Memory B cell (primary cell): ENCODE measurements at regions not wholly inside any gene's neighbourhood (a gene's known extent, or its start where the extent isn't known, plus 50 kb on each side); places are given as distances from the start of the nearest gene placed in this dataset.

Experiments used
- ATAC-seq: fragments of 150-1000 bp; cut with Tn5 transposase; 2 replicates; pipeline ENCODE4 v1.10.0; 2021; ENCODE audit warnings: low read depth, mild to moderate bottlenecking, moderate library complexity
- DNase-seq, 2 donors: peaks; one replicate each; pipeline ENCODE4 v3.0.0; 2022; ENCODE audit warnings: low spot score in 2 of 2
- H3K27ac Mint-ChIP-seq: one replicate; pipeline ENCODE4 v1.8.0; 2022; ENCODE audit warnings: mild to moderate bottlenecking, moderate library complexity, mixed read lengths
- H3K27me3 Mint-ChIP-seq: one replicate; pipeline ENCODE4 v1.8.0; 2022; ENCODE audit warnings: mixed read lengths
- H3K36me3 Mint-ChIP-seq: one replicate; pipeline ENCODE4 v1.8.0; 2022; ENCODE audit warnings: mild to moderate bottlenecking, mixed read lengths
- H3K4me1 Mint-ChIP-seq: one replicate; pipeline ENCODE4 v1.8.0; 2022; ENCODE audit warnings: mixed read lengths
- H3K4me3 Mint-ChIP-seq: one replicate; pipeline ENCODE4 v1.8.0; 2022; ENCODE audit warnings: mild to moderate bottlenecking, moderate library complexity, mixed read lengths
- H3K9me3 Mint-ChIP-seq: one replicate; pipeline ENCODE4 v1.8.0; 2022; ENCODE audit warnings: mixed read lengths

DNA sequence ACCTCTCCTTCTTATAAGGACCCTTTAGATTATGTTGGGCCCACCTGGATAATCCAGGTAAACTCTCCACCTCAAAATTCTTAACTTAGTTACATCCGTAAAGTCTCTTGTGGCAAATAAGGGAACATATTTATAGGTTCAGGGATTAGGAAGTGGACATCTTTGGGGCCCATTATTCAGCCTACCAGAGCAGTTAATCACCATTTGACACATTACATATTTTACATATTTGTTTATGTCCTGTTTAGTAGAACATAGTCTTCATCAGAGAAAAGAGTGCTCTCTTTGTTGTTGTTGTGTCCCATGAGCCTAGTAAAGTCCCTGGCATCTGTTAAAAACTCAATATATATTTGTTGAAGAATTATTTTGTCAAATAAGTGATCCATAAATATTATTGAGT is 134.0 kb upstream of the SPATS2L start:
- H3K27ac Mint-ChIP-seq: no peak overlapping the region
- H3K4me3 Mint-ChIP-seq: no peak overlapping the region
- no peak for DNase-seq
- no peaks in the 10 kb centered on the region for H3K4me1 Mint-ChIP-seq
- peaks cover 1% of the 10 kb centered on the region for H3K27me3 Mint-ChIP-seq
- H3K9me3 Mint-ChIP-seq: peaks cover 2% of the 10 kb centered on the region
- ATAC-seq: no peak
- H3K36me3 Mint-ChIP-seq: no peaks in the 10 kb centered on the region

DNA sequence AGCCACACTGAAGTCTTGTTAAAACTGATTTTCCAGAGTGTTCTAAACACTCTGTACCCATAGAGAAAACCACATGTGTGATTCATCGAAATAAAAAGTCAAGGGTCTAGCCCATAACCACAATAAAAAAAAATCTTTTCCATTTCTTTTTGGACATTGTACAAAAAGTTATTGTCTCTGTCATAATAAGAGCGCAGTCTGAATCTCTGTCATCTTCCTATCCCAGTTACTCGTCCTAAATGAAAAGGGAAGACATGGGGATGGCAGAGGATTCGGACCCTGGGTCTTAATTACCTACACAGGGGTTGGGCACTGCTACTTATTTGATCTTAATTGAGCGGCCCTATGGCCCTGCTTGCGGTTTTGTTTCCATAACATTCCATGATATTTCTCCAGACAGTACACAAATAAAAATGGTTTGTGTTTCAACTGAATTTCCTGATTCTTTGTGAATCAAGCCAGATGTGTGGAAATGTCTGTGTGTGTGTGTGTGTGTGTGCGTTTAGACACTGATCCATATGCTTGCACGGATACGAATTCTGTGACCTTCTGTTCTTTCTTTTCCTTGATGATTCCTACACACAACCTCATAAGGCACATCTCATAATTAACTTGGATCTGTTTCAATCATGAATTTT is 133.4 kb upstream of the SPATS2L start:
- no peak for ATAC-seq
- H3K27ac Mint-ChIP-seq: no peak overlapping the region

DNA sequence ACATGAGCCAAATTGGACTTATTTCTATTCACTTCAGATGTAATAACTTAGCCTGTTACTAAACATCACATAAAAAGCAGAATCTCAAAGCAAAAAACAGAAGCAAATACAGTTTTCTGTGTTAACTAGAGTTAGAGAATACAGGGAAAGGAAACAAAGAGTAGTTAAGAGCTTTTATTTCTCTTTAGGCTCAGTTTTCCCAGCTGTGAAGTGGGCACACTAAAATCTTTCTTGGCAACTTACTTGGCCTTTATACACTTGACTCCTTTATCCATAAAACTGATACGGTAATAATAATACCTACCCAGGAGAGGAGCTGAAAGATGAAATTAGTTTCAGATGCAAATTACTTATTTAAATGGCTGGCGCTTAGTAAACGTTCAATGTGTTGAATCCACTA is 132.8 kb upstream of the SPATS2L start:
- Mint-ChIP-seq H3K27me3 (peaks cover 1% of the 10 kb centered on the region), H3K9me3 (peaks cover 2% of the 10 kb centered on the region), H3K36me3 (no peaks in the 10 kb centered on the region), H3K27ac (no peak overlapping the region), H3K4me3 (no peak overlapping the region), H3K4me1 (no peaks in the 10 kb centered on the region)
- no peak for ATAC-seq
- DNase-seq: no peak

More for the DNA sequence above, 133.4 kb upstream of the SPATS2L start:
- Mint-ChIP-seq H3K9me3 (peaks cover 2% of the 10 kb centered on the region), H3K36me3 (no peaks in the 10 kb centered on the region), H3K4me1 (no peaks in the 10 kb centered on the region), H3K4me3 (no peak overlapping the region), H3K27me3 (peaks cover 1% of the 10 kb centered on the region)
- DNase-seq: no peak

DNA sequence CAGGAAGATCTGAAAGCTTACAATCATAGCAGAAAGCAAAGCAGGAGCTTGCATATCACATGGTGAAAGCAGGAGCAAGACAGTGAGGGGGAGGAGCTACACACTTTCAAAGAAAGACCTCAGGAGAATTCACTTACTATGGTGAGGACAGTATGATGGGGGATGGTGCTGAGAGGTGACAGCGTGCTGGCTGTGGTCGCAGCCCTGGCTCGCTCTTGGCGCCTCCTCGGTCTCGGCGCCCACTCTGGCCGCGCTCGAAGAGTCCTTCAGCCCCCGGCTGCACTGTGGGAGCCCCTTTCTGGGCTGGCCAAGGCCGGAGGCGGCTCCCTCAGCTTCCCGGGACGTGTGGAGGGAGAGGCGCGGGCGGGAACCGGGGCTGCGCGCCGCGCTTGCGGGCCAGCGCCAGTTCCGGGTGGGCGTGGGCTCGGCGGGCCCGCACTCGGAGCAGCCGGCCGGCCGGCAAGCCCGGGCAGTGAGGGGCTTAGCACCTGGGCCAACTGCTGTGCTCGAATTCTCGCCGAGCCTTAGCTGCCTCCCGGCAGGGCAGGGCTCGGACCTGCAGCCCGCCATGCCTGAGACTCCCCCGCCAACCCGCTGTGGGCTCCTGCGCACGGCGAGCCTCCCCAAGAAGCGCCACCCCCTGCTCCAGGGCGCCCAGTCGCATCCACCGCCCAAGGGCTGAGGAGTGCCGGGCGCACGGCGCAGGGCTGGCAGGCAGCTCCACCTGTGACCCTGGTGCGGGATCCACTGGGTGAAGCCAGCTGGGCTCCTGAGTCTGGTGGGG is 131.9 kb upstream of the SPATS2L start:
- H3K4me3 Mint-ChIP-seq: no peak overlapping the region
- ATAC-seq: no peak
- H3K9me3 Mint-ChIP-seq: peaks cover 2% of the 10 kb centered on the region
- no peaks in the 10 kb centered on the region for H3K4me1 Mint-ChIP-seq
- H3K36me3 Mint-ChIP-seq: no peaks in the 10 kb centered on the region
- H3K27me3 Mint-ChIP-seq: peaks cover 1% of the 10 kb centered on the region
- no peak for DNase-seq
- no peak overlapping the region for H3K27ac Mint-ChIP-seq

DNA sequence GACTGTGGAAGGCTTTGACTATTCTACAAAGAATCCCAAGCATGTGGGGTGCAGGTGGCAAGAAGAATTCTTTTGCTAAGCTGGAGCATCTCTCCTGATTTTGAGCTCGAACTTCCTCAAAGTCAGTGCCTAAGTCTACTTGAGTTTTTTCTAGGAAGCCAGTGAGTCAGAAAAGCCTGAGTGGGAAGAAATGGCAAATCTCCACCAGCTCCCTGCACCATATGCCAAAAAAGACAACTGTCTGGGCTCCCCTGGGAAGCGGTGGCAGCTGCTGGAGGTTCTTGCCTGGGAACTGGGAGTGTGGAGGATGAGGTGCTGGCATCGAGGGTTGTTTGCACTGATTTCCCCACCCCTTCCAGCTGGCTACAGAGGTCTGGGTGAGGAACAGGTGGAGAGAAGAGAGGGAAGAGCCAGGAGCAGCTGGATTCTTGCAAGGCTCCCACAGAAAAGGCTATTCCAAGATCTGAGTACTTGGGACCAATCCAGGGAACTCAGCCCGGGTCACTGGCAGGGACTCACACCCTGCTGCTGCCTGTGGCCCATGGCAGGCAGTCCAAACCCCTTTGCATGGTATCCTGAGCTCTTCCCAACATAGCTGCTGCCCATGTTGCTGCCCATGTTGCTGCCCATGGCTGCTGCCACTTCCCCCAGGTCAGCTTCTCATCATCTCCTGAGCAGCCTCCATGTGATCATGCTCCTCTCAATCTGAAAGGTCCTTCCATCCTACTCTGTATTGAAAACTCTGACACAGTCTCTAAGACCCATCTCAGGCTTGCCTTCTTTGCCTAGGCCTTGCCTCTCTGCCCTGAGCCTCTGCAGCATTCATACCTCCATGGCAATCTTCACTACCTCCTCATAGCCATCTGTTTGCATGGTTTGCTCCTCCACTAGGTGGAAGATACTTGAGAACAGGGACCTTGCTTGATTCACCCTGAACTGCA is 128.3 kb upstream of the SPATS2L start:
- H3K27me3 Mint-ChIP-seq: peaks cover 2% of the 10 kb centered on the region
- no peak overlapping the region for H3K4me3 Mint-ChIP-seq
- no peak for DNase-seq
- no peaks in the 10 kb centered on the region for H3K36me3 Mint-ChIP-seq
- no peak for ATAC-seq
- no peak overlapping the region for H3K27ac Mint-ChIP-seq
- H3K9me3 Mint-ChIP-seq: no peaks in the 10 kb centered on the region
- H3K4me1 Mint-ChIP-seq: no peaks in the 10 kb centered on the region

DNA sequence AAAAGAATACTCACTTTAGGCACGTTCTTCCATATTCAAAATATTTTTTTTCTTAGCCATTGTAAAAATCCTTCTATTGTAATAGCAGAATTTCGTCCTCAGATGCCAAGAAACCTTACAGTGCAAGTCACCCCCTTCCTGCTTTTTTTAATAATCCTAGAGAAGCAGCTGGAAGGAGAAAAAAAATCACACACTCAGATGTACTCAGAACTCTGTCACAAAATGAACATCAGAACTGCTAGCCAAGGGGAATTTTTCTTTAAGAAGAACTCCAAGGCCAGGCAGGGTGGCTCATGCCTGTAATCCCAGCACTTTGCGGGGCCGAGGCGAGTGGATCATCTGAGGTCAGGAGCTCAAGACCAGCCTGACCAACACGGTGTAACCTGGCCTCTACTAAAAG is 127.3 kb upstream of the SPATS2L start:
- DNase-seq: no peak
- Mint-ChIP-seq H3K9me3 (no peaks in the 10 kb centered on the region), H3K36me3 (no peaks in the 10 kb centered on the region), H3K27me3 (peaks cover 2% of the 10 kb centered on the region), H3K27ac (no peak overlapping the region), H3K4me1 (no peaks in the 10 kb centered on the region), H3K4me3 (no peak overlapping the region)
- ATAC-seq: no peak

DNA sequence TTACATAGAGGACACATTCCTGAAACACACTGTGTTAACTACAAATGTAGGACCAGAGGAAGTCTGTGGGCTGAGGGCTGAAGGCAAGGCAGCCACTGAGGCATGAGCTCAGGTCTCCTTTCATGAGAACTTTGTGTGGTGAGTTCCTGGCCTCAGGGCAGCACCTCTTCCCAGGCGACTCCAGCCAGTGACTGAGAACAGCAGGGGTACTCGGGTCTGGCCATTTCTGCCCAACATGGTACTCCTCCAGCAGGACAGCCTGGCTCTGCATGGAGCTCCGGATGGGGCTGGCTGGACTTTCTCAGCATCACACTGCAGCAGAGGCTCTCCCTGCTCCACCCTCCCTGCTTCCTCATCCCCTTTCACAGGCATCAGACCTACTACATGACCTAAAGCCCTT is 125.5 kb upstream of the SPATS2L start:
- Mint-ChIP-seq H3K9me3 (no peaks in the 10 kb centered on the region), H3K36me3 (no peaks in the 10 kb centered on the region), H3K4me1 (no peaks in the 10 kb centered on the region), H3K27ac (no peak overlapping the region), H3K4me3 (no peak overlapping the region), H3K27me3 (peaks cover 2% of the 10 kb centered on the region)
- DNase-seq: no peak
- ATAC-seq: no peak

DNA sequence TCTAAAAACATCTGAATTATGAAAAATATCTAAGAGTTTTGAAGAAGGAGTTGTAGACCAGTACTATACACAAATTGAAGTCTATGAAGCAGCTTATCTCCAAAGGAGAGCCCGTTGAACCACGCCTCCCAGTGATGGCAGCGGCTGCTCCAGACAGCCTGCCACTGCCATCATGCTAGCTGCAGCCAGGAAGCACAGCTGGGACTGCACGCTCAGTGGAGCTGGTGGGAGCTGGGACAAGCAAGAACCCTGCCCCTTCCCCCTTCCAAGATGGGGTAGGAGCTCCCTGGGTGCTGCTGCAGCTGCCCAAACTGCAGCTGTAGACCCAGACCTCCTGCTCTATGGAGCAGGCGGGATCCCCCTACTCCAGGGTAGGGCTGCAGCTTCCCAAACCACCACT is 124.7 kb upstream of the SPATS2L start:
- Mint-ChIP-seq H3K36me3 (no peaks in the 10 kb centered on the region), H3K4me1 (no peaks in the 10 kb centered on the region), H3K4me3 (no peak overlapping the region), H3K9me3 (no peaks in the 10 kb centered on the region), H3K27ac (no peak overlapping the region), H3K27me3 (peaks cover 2% of the 10 kb centered on the region)
- DNase-seq: no peak
- ATAC-seq: no peak

DNA sequence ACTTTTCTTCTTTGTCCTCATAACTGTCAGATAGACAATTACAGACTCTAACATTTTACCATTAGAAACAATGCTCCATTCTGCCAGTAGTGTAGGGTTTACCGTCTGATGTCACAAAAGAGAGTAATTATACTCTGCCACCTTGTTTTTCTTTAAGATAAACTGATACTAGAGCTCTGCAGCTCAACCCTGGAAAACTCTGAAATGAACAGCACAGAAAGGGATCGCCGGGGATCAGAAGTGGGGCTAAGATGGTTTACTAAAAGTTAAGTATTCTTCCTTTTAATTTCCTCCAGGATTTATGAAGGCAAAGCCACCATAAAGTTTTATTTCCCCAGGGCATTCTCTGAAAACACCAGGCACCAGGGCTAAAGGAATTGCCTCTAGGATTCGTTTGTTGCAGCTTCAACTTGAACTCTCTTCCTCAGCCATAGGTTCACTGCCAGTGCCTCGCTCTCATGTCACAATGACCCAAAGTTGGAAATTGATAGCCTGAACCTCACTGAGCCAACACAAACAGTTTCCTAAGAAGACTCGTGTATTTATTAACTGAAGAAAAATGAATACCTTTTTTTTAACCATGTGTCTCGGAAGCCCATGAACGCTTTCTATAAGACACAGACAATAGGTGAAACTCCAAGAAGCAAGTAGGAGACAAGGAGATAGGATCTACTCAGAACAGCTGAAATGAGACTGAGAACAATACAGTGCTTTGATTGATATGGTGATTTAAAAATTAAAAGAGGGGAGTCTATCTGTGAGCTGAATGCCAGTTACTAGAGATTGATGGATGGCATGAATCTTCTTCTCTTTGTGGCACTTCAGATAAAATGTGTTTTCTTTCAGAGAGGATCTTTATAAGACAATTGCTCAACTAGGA is 121.5 kb upstream of the SPATS2L start:
- DNase-seq: no peak
- Mint-ChIP-seq H3K36me3 (no peaks in the 10 kb centered on the region), H3K27ac (no peak overlapping the region), H3K9me3 (no peaks in the 10 kb centered on the region), H3K27me3 (peaks cover 2% of the 10 kb centered on the region), H3K4me3 (no peak overlapping the region), H3K4me1 (no peaks in the 10 kb centered on the region)
- ATAC-seq: no peak

DNA sequence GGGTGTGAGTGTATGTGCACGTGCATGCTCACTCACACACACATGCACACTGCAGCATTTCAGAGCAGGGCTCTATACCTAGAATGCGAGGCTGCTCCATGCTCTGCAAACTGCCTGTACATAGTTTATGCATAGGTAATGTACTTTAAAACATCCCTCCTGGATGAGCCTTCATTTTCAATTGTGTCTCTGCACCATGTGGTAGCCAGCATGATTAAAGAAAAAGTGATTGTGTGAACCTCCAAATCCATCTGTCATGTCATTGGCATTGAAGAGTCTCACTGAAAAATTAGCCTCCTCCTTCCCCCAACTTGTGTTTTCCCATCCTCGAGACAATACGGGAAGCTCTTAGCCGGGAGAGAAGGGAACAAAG is 120.9 kb upstream of the SPATS2L start:
- no peak overlapping the region for H3K27ac Mint-ChIP-seq
- H3K4me3 Mint-ChIP-seq: no peak overlapping the region
- ATAC-seq (no peak), DNase-seq (no peak)
- H3K4me1 Mint-ChIP-seq: no peaks in the 10 kb centered on the region
- H3K27me3 Mint-ChIP-seq: peaks cover 2% of the 10 kb centered on the region
- H3K9me3 Mint-ChIP-seq: no peaks in the 10 kb centered on the region
- H3K36me3 Mint-ChIP-seq: no peaks in the 10 kb centered on the region

DNA sequence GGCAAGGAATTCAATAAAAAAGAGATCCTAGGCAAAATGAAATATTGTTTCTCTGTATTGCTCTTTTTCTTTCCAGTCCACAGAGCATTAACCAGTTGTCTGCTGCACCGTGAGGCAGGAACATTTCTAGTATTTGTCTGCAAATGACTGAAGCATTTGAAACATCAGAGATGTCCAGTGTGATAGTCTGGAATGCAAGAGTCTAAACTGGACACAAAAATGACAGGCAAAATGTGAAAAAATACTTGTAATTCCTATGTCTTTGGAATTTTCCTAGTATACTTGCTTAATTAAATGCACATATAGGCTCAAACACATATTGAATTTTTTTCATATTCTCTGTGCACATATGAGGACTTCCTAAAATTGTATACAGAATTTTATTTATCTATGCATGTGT is 120.5 kb upstream of the SPATS2L start:
- Mint-ChIP-seq H3K9me3 (no peaks in the 10 kb centered on the region), H3K27ac (no peak overlapping the region), H3K4me3 (no peak overlapping the region), H3K36me3 (no peaks in the 10 kb centered on the region), H3K27me3 (peaks cover 2% of the 10 kb centered on the region), H3K4me1 (no peaks in the 10 kb centered on the region)
- no peak for DNase-seq
- no peak for ATAC-seq

DNA sequence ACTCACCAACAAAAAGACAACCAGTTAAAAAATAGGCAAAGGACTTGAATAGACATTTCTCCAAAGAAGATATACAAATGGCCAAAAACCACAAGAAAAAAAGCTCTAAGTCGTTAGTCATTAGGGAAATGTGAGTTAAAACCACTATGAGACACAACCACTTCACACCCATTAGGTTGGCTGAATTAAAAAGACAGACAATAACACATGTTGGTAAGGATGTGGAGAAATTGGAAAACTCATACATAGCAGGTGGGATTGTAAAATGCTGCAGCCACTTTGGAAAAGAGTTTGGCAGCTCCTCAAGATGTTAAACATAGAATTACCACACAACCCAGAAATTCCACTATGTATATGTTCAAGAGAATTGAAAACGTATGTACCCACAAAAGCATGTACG is 117.6 kb upstream of the SPATS2L start:
- H3K27me3 Mint-ChIP-seq: peaks cover 4% of the 10 kb centered on the region
- H3K4me1 Mint-ChIP-seq: no peaks in the 10 kb centered on the region
- H3K4me3 Mint-ChIP-seq: no peak overlapping the region
- H3K36me3 Mint-ChIP-seq: no peaks in the 10 kb centered on the region
- H3K9me3 Mint-ChIP-seq: peaks cover 2% of the 10 kb centered on the region
- ATAC-seq (no peak), DNase-seq (no peak)
- no peak overlapping the region for H3K27ac Mint-ChIP-seq

DNA sequence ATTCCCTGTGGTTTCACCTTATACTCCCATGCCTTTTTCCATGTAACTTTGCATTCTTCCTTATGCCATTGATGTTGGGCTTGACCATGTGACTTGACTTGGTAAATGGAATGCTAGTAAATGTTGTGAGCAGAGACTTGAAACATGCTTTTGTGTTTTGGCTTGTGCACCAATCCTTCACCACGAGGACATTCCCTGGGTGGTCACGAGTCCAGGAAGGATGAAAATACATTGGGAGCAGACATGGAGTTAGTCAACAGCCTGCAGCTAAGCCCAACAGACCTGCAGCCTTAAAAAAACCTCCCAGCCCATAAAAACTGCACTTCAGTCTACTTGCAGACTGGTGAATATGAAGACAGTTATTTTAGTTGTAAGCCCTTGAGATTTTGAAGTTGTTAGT is 116.5 kb upstream of the SPATS2L start:
- H3K27ac Mint-ChIP-seq: no peak overlapping the region
- H3K4me3 Mint-ChIP-seq: no peak overlapping the region
- H3K9me3 Mint-ChIP-seq: peaks cover 2% of the 10 kb centered on the region
- no peaks in the 10 kb centered on the region for H3K36me3 Mint-ChIP-seq
- DNase-seq (no peak), ATAC-seq (no peak)
- peaks cover 4% of the 10 kb centered on the region for H3K27me3 Mint-ChIP-seq
- H3K4me1 Mint-ChIP-seq: no peaks in the 10 kb centered on the region
